Karpas-422 (cell line): ENCODE measurements at regions not wholly inside any gene's neighbourhood (a gene's known extent, or its start where the extent isn't known, plus 50 kb on each side); places are given as distances from the start of the nearest gene placed in this dataset.

Source experiments
- DNase-seq: peaks from one replicate; pipeline ENCODE4 v3.0.0-alpha.2; 2015
- H2AFZ ChIP-seq: fragments of 200-600 bp; sonication (generic); 2 replicates; pipeline ENCODE4 v1.6.1; 2014; ENCODE audit warnings: antibody characterized with exemption, low read length, mixed read lengths
- H3K27ac ChIP-seq: fragments of 200-600 bp; sonication (generic); 2 replicates; pipeline ENCODE4 v1.5.1; 2014; ENCODE audit warnings: mild to moderate bottlenecking, low read length, moderate library complexity
- H3K27me3 ChIP-seq: fragments of 200-600 bp; sonication (generic); 2 replicates; pipeline ENCODE4 v1.6.1; 2014; ENCODE audit warnings: low read length, mixed read lengths
- H3K36me3 ChIP-seq: fragments of 200-600 bp; sonication (generic); 2 replicates; pipeline ENCODE4 v1.6.1; 2014; ENCODE audit warnings: low read length, mixed read lengths; ENCODE audit not compliant: insufficient read depth
- H3K4me1 ChIP-seq: fragments of 200-600 bp; sonication (generic); 2 replicates; pipeline ENCODE4 v1.6.1; 2014; ENCODE audit warnings: mild to moderate bottlenecking, low read length, mixed read lengths
- H3K4me2 ChIP-seq: fragments of 200-600 bp; sonication (generic); 2 replicates; pipeline ENCODE4 v1.6.1; 2014; ENCODE audit warnings: low read length, low read depth, mild to moderate bottlenecking; ENCODE audit not compliant: poor library complexity, severe bottlenecking
- H3K4me3 ChIP-seq: fragments of 200-600 bp; sonication (generic); 2 replicates; pipeline ENCODE4 v1.5.1; 2014; ENCODE audit warnings: mild to moderate bottlenecking, antibody characterized with exemption, low read length, mixed read lengths
- H3K79me2 ChIP-seq: fragments of 200-600 bp; sonication (generic); 2 replicates; pipeline ENCODE4 v1.6.1; 2014; ENCODE audit warnings: mild to moderate bottlenecking, low read length, mixed read lengths
- H3K9ac ChIP-seq: fragments of 200-600 bp; sonication (generic); 2 replicates; pipeline ENCODE4 v1.6.0; 2014; ENCODE audit warnings: low read length
- H3K9me2 ChIP-seq: fragments of 200-600 bp; sonication (generic), shearing (Covaris generic); replicated peaks from 2 replicates; pipeline ENCODE4 v1.6.0; 2014; ENCODE audit warnings: mild to moderate bottlenecking, low read length, moderate library complexity; ENCODE audit not compliant: insufficient read depth
- H3K9me3 ChIP-seq: fragments of 300-700, 200-600 bp; sonication (generic); 2 replicates; pipeline ENCODE4 v1.6.1; 2014; ENCODE audit warnings: low read length, mixed read lengths
- H4K20me1 ChIP-seq: fragments of 200-600 bp; sonication (generic); 2 replicates; pipeline ENCODE4 v1.6.1; 2014; ENCODE audit warnings: mild to moderate bottlenecking, antibody characterized with exemption, low read length, low read depth; ENCODE audit not compliant: insufficient read depth

GRCh38 chr7:22885797-22886261 lies 63.2 kb upstream of the TOMM7 start:
- no peaks in the 10 kb centered on the region for H3K9me3 ChIP-seq
- H3K27me3 ChIP-seq, result no peaks in the 10 kb centered on the region
- H3K9ac ChIP-seq, result no peak overlapping the region
- H3K79me2 ChIP-seq, result no peaks in the 10 kb centered on the region
- no peak overlapping the region for H3K4me3 ChIP-seq
- H3K4me2 ChIP-seq, result no peak overlapping the region
- H3K36me3 ChIP-seq, result no peaks in the 10 kb centered on the region
- no peaks in the 10 kb centered on the region for H3K9me2 ChIP-seq
- H3K4me1 ChIP-seq, result no peaks in the 10 kb centered on the region
- H3K27ac ChIP-seq, result no peak overlapping the region
- H2AFZ ChIP-seq, result no peak overlapping the region
- peak; percentile 49 for DNase-seq
- no peaks in the 10 kb centered on the region for H4K20me1 ChIP-seq

GRCh38 chr7:22884911-22885788 lies 62.5 kb upstream of the TOMM7 start:
- no peak overlapping the region for H3K4me2 ChIP-seq
- no peak overlapping the region for H3K9ac ChIP-seq
- H3K36me3 ChIP-seq, result no peaks in the 10 kb centered on the region
- H3K4me3 ChIP-seq, result no peak overlapping the region
- no peak overlapping the region for H2AFZ ChIP-seq
- no peaks in the 10 kb centered on the region for H3K79me2 ChIP-seq
- H4K20me1 ChIP-seq, result no peaks in the 10 kb centered on the region
- no peak for DNase-seq
- no peaks in the 10 kb centered on the region for H3K4me1 ChIP-seq
- H3K9me3 ChIP-seq, result no peaks in the 10 kb centered on the region
- no peaks in the 10 kb centered on the region for H3K27me3 ChIP-seq
- no peak overlapping the region for H3K27ac ChIP-seq
- no peaks in the 10 kb centered on the region for H3K9me2 ChIP-seq

GRCh38 chr7:22882106-22882505 lies 59.5 kb upstream of the TOMM7 start:
- Histone ChIP-seq H2AFZ (no peak overlapping the region), H3K9ac (no peak overlapping the region), H3K4me3 (no peak overlapping the region), H3K4me2 (no peak overlapping the region), H3K9me3 (no peaks in the 10 kb centered on the region), H3K4me1 (no peaks in the 10 kb centered on the region), H3K79me2 (no peaks in the 10 kb centered on the region), H3K27me3 (no peaks in the 10 kb centered on the region), H3K36me3 (no peaks in the 10 kb centered on the region), H4K20me1 (no peaks in the 10 kb centered on the region), H3K27ac (no peak overlapping the region), H3K9me2 (no peaks in the 10 kb centered on the region)
- DNase-seq, result no peak

GRCh38 chr7:22879709-22880306 lies 57.2 kb upstream of the TOMM7 start:
- Histone ChIP-seq H2AFZ (no peak overlapping the region), H4K20me1 (no peaks in the 10 kb centered on the region), H3K9me2 (no peaks in the 10 kb centered on the region), H3K4me3 (no peak overlapping the region), H3K79me2 (no peaks in the 10 kb centered on the region), H3K27me3 (no peaks in the 10 kb centered on the region), H3K36me3 (no peaks in the 10 kb centered on the region), H3K27ac (no peak overlapping the region), H3K4me1 (no peaks in the 10 kb centered on the region), H3K4me2 (no peak overlapping the region), H3K9ac (no peak overlapping the region), H3K9me3 (no peaks in the 10 kb centered on the region)
- DNase-seq, result no peak

GRCh38 chr7:22879280-22879679 lies 56.6 kb upstream of the TOMM7 start:
- Histone ChIP-seq H3K79me2 (no peaks in the 10 kb centered on the region), H3K9me3 (no peaks in the 10 kb centered on the region), H3K4me3 (no peak overlapping the region), H3K9me2 (no peaks in the 10 kb centered on the region), H2AFZ (no peak overlapping the region), H3K4me2 (no peak overlapping the region), H4K20me1 (no peaks in the 10 kb centered on the region), H3K27ac (no peak overlapping the region), H3K27me3 (no peaks in the 10 kb centered on the region), H3K4me1 (no peaks in the 10 kb centered on the region), H3K36me3 (no peaks in the 10 kb centered on the region), H3K9ac (no peak overlapping the region)
- no peak for DNase-seq

GRCh38 chr7:22876986-22877729 lies 54.5 kb upstream of the TOMM7 start:
- Histone ChIP-seq H3K27ac (no peak overlapping the region), H3K4me1 (peaks cover 4% of the 10 kb centered on the region), H3K9me2 (no peaks in the 10 kb centered on the region), H2AFZ (no peak overlapping the region), H3K27me3 (no peaks in the 10 kb centered on the region), H3K79me2 (no peaks in the 10 kb centered on the region), H4K20me1 (no peaks in the 10 kb centered on the region), H3K4me3 (no peak overlapping the region), H3K9ac (no peak overlapping the region), H3K4me2 (no peak overlapping the region), H3K9me3 (no peaks in the 10 kb centered on the region), H3K36me3 (no peaks in the 10 kb centered on the region)
- DNase-seq, result no peak

- H3K27me3 ChIP-seq, result no peaks in the 10 kb centered on the region
- H3K4me3 ChIP-seq, result no peak overlapping the region
- H3K4me2 ChIP-seq, result no peak overlapping the region
- H3K9me2 ChIP-seq, result no peaks in the 10 kb centered on the region
- no peak overlapping the region for H3K27ac ChIP-seq
- no peak for DNase-seq
- no peak overlapping the region for H2AFZ ChIP-seq
- H3K79me2 ChIP-seq, result no peaks in the 10 kb centered on the region
- no peaks in the 10 kb centered on the region for H4K20me1 ChIP-seq
- peaks cover 4% of the 10 kb centered on the region for H3K4me1 ChIP-seq
- H3K36me3 ChIP-seq, result no peaks in the 10 kb centered on the region
- H3K9ac ChIP-seq, result no peak overlapping the region
- no peaks in the 10 kb centered on the region for H3K9me3 ChIP-seq
These were observed 52.8 kb upstream of the TOMM7 start for GRCh38 chr7:22875470-22875869.

GRCh38 chr7:22874904-22875303 lies 52.3 kb upstream of the TOMM7 start:
- Histone ChIP-seq H3K4me3 (no peak overlapping the region), H3K36me3 (no peaks in the 10 kb centered on the region), H3K4me2 (no peak overlapping the region), H3K27ac (no peak overlapping the region), H3K79me2 (no peaks in the 10 kb centered on the region), H3K9me3 (no peaks in the 10 kb centered on the region), H3K9me2 (no peaks in the 10 kb centered on the region), H3K4me1 (peaks cover 4% of the 10 kb centered on the region), H3K27me3 (no peaks in the 10 kb centered on the region), H2AFZ (no peak overlapping the region), H4K20me1 (no peaks in the 10 kb centered on the region), H3K9ac (no peak overlapping the region)
- DNase-seq, result no peak
